ENCODE measurements at regions not wholly inside any gene's neighbourhood (a gene's known extent, or its start where the extent isn't known, plus 50 kb on each side); places are given as distances from the start of the nearest gene placed in this dataset.

DNA sequence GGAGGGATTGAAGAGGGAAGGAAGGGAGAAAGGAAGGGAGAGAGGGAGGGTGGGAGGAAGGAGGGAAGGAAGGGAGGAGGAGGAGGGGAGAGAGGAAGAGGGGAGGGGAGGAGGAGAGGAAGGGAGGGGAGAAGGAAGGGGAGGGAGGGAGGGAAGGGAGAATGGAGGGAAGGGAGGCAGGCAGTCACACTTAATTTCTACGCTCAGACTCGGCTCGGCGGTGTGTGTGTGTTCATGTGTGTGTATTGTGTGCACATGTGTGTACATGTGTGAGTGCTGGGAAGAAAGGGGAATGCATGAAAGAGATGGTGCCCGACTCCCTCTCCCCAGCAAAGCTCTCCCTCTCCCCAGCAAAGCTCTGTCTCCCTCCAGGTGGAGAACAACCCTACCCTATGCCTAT, 79.1 kb upstream of the AFDN start:
- POLR2A ChIA-PET: no interaction called here
- Histone ChIP-seq H3K27ac (no peak overlapping the region), H3K4me2 (no peak overlapping the region), H3K4me1 (no peaks in the 10 kb centered on the region), H3K9me3 (no peaks in the 10 kb centered on the region), H3K4me3 (no peak overlapping the region)
- TF ChIP-seq HOXA7 (CRISPR knock-in tag; IDR thresholded peaks at IDR 0.05): no peak
- CTCF ChIA-PET: no interaction called here
- ATAC-seq (no peak), DNase-seq (ENCODE audit: low read depth in 1 of 2, low spot score in 1 of 2) (no peak), FAIRE-seq (no peak)
- WGBS (ENCODE audit: missing lambda C conversion rate): 53% methylated on average over 5 of the region's 5 CpGs

- no peak for TF ChIP-seq CHD2 (IDR thresholded peaks at IDR 0.05; ENCODE audit: low read length, partially characterized antibody)
- no peak for TF ChIP-seq NR3C1 (IDR thresholded peaks at IDR 0.05)
- TF ChIP-seq CBX8 (IDR thresholded peaks at IDR 0.05): no peak
- no peak for TF ChIP-seq ATOH8 (CRISPR knock-in tag; IDR thresholded peaks at IDR 0.05; ENCODE audit: low read depth)
- FAIRE-seq (no peak), ATAC-seq (no peak), DNase-seq (ENCODE audit: low read depth in 1 of 2, low spot score in 1 of 2) (no peak)
- no peak overlapping the region for H3K4me2 ChIP-seq
- H3K27ac ChIP-seq: no peak overlapping the region
- H3K4me1 ChIP-seq: no peaks in the 10 kb centered on the region
- ChIA-PET POLR2A (no interaction called here), CTCF (no interaction called here)
- WGBS (ENCODE audit: missing lambda C conversion rate): 67% methylated on average over 9 of the region's 11 CpGs
- H3K9me3 ChIP-seq: no peaks in the 10 kb centered on the region
- no peak overlapping the region for H3K4me3 ChIP-seq
These were observed 78.7 kb upstream of the AFDN start for GRCh38 chr6:167748046-167748445.

- FAIRE-seq: no peak
- WGBS (ENCODE audit: missing lambda C conversion rate): 64% methylated on average over 14 of the region's 26 CpGs
- ChIA-PET CTCF (no interaction called here), POLR2A (no interaction called here)
- no peaks in the 10 kb centered on the region for H3K9me3 ChIP-seq
- no peak overlapping the region for H3K4me2 ChIP-seq
- TF ChIP-seq MAFK (IDR thresholded peaks at IDR 0.05; ENCODE audit: partially characterized antibody) (no peak), CBX8 (IDR thresholded peaks at IDR 0.05) (no peak), HMGXB4 (CRISPR knock-in tag; IDR thresholded peaks at IDR 0.05; ENCODE audit: borderline replicate concordance) (no peak), CTCF (IDR thresholded peaks at IDR 0.05) (no peak), HOXB13 (CRISPR knock-in tag; IDR thresholded peaks at IDR 0.05; ENCODE audit: low read depth) (no peak), RAD21 (conservative IDR thresholded peaks at IDR 0.05 in 1 of 2, IDR thresholded peaks at IDR 0.05 in 1 of 2) (no peak), NPAS2 (CRISPR knock-in tag; IDR thresholded peaks at IDR 0.05; ENCODE audit: borderline replicate concordance) (no peak), CHD4 (IDR thresholded peaks at IDR 0.05; ENCODE audit: borderline replicate concordance) (no peak), CEBPB (IDR thresholded peaks at IDR 0.05) (no peak), KDM1A (IDR thresholded peaks at IDR 0.05; ENCODE audit: low read depth) (no peak), E2F6 (IDR thresholded peaks at IDR 0.05; ENCODE audit: borderline replicate concordance, low read depth) (no peak), ZSCAN20 (CRISPR knock-in tag; IDR thresholded peaks at IDR 0.05) (no peak), FOSB (CRISPR knock-in tag; IDR thresholded peaks at IDR 0.05) (no peak), NR3C1 (IDR thresholded peaks at IDR 0.05) (no peak), RNF2 (IDR thresholded peaks at IDR 0.05; ENCODE audit: borderline replicate concordance, low read depth) (no peak), ATOH8 (CRISPR knock-in tag; IDR thresholded peaks at IDR 0.05; ENCODE audit: low read depth) (no peak), JUNB (IDR thresholded peaks at IDR 0.05) (no peak)
- ATAC-seq: no peak; a peak in 1 of 6 replicates
- no peak overlapping the region for H3K27ac ChIP-seq
- no peak for DNase-seq (ENCODE audit: low read depth in 1 of 2, low spot score in 1 of 2)
- H3K4me3 ChIP-seq: no peak overlapping the region
- no peaks in the 10 kb centered on the region for H3K4me1 ChIP-seq
These were observed 78.0 kb upstream of the AFDN start for GRCh38 chr6:167748458-167749379.
